GM19023 (cell line): ENCODE measurements at regions not wholly inside any gene's neighbourhood (a gene's known extent, or its start where the extent isn't known, plus 50 kb on each side); places are given as distances from the start of the nearest gene placed in this dataset.

Experiments
- ATAC-seq: cut with Tn5 transposase; IDR thresholded peaks from one replicate; pipeline ENCODE4 v1.9.1; 2021; ENCODE audit warnings: mild to moderate bottlenecking, moderate library complexity; ENCODE audit not compliant: unreplicated experiment

GRCh38 chr11:127223026-127223425 lies 222.5 kb upstream of the KIRREL3 start:
- no peak for ATAC-seq

DNA sequence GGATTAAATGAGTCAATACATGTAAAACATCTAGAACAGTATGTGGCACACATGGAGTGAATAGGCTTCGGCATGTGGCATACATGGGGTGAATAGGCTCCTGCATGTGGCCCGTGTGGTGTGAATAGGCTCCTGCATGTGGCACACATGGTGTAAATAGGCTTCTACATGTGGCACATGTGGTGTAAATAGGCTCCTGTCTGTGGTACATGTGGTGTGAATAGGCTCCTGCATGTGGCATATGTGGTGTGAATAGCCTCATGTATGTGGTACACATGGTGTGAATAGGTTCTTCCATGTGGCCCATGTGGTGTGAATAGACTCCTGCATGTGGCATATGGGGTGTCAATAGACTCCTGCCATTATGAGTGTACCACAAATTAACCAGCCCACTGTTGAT lies 219.1 kb upstream of the KIRREL3 start:
- no peak for ATAC-seq

DNA sequence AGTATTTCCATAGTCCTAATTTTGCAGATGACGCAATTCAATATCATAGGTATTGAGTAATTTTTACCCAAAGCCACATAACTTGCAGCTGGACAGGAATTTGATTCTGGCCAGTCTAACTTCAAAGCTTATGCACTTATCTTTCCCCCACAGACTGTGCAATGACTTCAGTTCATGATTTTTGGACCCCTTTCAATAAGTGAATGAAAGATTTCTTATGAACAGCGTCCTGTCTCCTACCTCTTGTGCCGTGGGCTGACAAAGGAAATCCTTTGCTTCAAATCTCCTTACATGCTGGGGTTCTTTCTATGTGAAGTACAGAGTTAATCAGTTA lies 217.7 kb upstream of the KIRREL3 start:
- no peak for ATAC-seq

DNA sequence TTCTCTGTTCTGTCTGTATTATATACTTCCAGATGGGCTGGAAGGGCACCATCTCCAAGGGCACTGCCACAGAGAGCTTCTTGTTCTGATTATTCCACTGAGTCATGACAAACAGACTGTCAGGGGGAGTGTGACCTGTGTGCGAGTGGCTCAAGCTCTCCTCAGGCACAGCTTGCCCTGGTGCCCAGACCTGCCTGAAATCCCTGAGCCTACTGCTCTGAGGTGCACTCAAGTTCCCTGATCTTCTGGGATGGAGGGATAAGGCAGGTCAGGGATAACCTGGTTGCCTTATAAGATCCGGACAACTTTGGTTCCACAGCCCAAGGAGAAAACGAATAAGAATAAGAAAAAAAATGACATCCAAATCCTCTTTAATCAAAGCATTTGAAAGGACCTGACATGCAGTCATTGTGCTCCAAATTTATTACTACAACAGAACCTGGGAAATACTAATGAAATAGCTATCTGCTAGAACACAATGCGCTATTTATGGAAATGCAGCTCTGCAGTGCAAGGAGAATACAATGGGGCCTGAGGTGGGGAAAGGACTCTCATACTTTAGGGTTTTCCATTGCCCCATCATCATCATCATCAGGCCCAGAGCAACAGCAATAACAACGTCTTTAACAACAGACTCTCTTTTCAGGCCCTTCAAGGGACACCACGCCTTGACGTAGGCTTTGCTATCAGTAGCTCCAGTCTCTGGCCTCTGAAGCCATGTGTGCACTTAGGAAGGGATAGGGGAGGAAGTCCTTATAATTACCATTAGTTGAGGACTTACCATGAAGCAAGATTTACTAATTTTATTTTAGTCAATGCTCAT lies 217.1 kb upstream of the KIRREL3 start:
- no peak for ATAC-seq

DNA sequence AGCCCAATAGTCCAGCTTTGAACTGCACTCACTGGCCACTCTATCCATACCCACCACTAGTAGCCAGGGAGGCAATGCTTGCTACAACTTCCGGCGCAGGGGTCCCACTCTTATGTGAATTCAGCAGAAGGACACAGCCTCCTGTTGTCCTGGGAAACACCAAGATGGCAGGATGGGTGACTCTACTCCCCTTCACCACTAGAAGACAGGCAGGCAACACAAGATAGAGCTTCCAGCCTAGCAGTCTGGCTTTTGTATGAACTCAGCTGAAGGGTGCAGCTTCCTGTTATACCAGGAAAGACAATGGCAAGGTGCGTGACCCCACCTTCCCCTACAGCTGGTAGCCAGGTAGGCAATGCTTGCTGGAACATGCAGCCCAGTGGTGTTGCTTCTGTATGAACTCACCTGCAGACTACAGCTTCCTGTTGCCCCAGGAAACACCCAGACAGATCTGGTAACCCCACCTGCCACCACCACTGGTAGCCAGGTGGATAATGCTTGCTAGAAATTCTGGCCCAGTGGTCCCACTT lies 205.2 kb upstream of the KIRREL3 start:
- no peak for ATAC-seq

- ATAC-seq, result no peak
Measured at GRCh38 chr11:127203490-127203889, 202.9 kb upstream of the KIRREL3 start.

- ATAC-seq, result no peak
Measured at GRCh38 chr11:127202105-127202504, 201.5 kb upstream of the KIRREL3 start.

- ATAC-seq, result no peak
Measured at GRCh38 chr11:127199306-127199801, 198.8 kb upstream of the KIRREL3 start.

DNA sequence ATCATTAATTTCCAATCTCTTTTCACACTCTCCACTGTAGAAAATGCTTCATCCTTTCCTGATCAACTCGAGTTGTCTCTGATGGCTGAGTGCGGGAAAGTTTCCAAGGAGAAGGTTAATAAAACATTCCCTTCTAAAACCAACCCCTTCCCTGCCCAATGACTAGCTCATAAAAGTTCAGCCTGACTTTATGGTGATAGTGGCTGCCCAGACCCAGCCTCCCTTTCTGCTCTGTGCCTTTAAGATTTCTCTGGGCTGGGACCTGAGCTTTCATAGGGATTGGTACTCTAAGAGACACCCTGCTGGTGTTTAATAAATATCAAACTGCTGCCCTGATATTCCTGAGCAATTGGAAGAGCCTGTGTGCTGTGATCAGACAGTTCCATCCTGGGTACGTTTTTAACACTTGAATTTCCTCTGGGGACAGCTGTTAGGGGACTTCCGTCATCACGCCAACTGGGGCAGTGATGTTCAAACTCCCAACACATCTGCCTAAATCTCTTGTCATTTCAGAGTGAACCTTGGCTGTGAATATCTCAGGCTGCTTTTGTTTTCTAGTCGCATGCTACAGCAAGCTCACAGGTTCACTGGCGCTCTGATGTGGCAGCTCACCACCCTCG lies 195.0 kb upstream of the KIRREL3 start:
- ATAC-seq, result no peak

DNA sequence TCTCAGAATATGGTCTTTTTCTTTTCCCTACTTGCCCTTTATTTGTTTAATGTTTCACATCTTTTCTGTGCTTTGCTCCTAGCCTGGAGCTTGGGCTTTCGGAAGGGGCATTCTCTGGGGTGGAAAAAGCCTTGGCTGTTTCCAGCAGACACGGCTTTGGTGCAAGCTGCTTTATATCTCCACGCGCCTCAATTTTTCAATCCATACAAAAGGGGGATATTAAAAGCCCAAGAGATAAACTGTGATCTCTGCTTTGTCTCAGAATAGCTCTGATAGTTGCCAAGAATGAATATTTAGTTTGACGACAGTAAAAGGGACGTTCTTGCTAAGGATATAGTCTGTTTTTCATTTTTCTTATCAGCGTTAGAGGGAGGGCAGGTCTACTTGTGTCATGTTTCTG lies 194.0 kb upstream of the KIRREL3 start:
- ATAC-seq, result no peak

DNA sequence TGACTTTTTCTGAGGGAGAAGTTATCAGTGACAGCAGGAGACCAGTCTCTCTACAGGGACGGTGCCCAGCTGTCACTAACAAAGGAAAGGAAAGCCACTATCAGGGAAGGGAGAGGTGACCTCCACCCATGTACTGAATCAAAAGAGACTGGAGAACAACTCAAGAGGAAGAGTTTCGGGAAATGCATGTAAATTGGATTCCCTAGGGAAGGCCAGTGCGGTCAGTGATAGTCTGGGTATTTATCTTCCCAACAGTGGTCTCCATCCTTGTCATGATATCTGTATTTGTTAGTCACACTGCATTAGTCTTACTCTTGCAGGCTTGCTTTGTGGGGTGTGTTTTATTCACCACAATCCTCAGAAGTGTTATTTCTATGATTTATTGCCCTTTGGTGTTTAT lies 193.4 kb upstream of the KIRREL3 start:
- ATAC-seq, result no peak

- no peak for ATAC-seq
Measured at GRCh38 chr11:127191689-127192088, 191.1 kb upstream of the KIRREL3 start.

DNA sequence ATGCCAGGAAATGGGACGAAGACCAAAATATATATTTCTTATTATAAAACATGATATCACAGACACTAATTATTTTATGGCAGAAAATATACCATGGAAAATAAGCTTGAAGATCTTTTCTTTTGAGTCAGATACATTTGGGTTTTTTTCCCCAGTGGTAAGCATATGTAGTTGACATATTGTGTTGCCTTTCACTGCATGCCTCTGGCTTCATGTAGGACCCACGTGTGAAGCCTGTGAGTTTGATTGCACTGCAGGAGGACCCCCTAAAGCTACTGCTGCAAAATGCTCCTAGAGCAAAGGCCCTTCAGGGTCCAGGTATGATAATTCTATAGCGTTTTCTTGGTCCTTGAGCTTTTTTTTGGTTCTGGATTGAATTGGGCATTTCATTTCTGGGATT lies 190.7 kb upstream of the KIRREL3 start:
- ATAC-seq, result no peak

GRCh38 chr11:127182586-127183203 lies 182.1 kb upstream of the KIRREL3 start:
- ATAC-seq, result no peak

DNA sequence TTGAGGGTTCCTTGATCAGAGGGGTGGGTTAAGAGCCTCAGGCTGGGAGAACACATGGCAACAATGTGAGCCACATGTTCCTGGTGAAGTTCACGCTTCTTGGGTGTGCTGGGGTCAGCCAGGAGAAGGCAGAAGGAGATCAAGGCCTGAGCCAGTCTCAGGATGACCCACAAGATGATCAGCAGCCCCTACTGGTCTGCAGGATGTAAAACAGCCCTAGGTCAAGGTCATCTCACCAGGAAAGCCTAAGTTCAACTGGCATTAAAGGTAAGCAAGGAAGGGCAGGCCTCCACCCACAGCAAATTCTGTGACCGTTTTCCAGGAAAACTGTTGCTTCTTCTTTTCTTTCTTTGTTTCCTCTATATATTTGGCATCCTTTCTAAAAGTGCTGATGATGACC lies 156.7 kb upstream of the KIRREL3 start:
- no peak for ATAC-seq

DNA sequence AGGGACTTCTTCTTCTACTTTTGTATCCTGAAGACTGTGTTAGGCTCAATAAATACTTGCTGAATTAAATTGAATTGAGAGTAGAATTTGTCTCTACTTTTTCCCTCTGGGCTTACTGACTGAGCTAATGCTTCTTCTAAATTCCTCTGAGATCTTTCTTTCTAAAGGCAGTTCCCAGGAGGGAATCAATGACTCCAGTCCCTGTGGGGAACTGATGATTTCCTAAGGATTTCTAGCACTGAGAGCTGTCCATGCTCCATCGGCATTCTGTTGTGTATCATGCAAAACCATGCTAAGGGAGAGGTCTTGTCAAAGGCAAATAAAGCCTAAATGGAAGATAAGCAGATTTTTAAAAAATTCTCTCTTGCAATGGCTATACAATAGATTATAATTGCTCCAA lies 148.8 kb upstream of the KIRREL3 start:
- no peak for ATAC-seq

GRCh38 chr11:127143251-127143650 lies 142.7 kb upstream of the KIRREL3 start:
- no peak for ATAC-seq

GRCh38 chr11:127138613-127139012 lies 138.0 kb upstream of the KIRREL3 start:
- no peak for ATAC-seq

DNA sequence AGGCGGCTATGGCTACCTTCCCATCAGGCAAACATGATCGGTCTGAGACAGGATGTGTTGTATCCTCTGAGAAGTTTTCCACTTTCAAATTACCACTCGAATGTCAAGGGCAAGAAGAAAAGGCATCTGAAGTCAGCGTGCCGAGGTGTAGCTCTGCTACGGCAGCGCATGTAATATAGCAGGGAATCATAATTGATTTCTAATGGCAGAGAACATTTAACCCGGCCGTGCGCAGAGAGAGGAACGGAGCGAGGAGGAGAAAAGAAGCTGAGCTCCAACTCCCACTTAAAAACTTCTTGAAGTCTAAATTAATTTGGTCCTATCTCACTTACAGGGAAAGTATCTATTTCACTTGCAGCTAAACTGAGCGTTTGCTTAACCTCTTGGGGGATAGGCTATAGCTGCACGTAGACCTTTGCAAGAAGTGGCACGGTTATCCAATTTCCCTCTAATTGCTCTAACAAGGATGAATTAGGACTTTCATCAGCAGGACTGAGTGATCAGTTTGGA lies 137.3 kb upstream of the KIRREL3 start:
- ATAC-seq, result no peak

- no peak for ATAC-seq
Measured at GRCh38 chr11:127136438-127136837, 135.9 kb upstream of the KIRREL3 start.

DNA sequence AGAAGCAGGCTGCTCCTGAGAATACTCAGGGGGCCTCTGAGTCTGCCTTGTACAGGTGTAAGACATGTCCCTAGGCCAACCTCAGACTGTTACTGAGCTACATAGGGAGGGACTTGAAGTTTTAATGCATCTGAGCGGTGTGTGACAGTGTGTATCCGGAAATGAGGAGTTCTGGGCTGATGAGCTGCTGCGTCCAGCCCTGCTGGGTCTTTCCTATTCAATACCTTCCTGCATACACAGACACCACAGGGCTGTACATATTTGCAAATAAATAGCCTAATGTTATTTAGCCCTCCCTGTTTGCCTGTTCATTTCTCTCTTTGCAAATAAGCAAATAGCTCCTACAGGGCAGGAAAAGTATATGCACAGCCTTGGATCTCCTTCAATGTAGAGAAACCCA lies 134.7 kb upstream of the KIRREL3 start:
- no peak for ATAC-seq

DNA sequence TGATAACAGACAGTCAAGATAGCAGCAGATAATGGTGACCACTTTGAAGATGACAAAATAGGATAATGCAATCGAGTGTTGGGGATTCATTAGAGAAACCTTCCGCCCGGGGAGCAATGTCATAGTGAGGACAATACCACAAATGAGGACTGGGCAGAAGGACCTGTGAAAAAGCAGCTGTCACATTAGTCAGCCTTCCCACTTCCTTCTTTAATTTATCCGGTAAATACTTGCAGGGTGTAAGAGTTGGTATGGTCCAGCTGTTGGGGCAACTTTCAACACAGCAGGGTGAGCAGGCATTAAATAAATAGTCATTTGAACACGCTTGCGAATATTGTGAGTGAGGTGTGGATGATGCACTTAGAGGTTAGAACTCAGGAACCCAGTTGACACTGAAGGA lies 132.5 kb upstream of the KIRREL3 start:
- ATAC-seq, result no peak
